NCI-H2107 (cell line): ENCODE measurements at regions not wholly inside any gene's neighbourhood (a gene's known extent, or its start where the extent isn't known, plus 50 kb on each side); places are given as distances from the start of the nearest gene placed in this dataset.

ENCODE experiments used
- DNase-seq: peaks from one replicate; lab custom pipeline; 2025; lab: John Stamatoyannopoulos, UW

- DNase-seq = no peak
Observed at GRCh38 chr6:135798751-135799515, 52.6 kb upstream of the PDE7B start.
